Activated T-cell treated with anti-CD3 and anti-CD28 coated beads, Interleukin-2, amount 50 U/mL, for 24 hours (primary cell): ENCODE measurements at regions not wholly inside any gene's neighbourhood (a gene's known extent, or its start where the extent isn't known, plus 50 kb on each side); places are given as distances from the start of the nearest gene placed in this dataset.
"Not testable (repeated sequence)": the region's sequence is repeated elsewhere in the genome, so short reads cannot be mapped to it uniquely, and the experiment has no call there.

Experiments
- DNase-seq: peaks from one replicate; pipeline ENCODE4 v3.0.0-alpha.2; 2020
- H3K27ac Mint-ChIP-seq: 2 replicates; pipeline ENCODE4 v1.8.0; 2020; ENCODE audit warnings: mild to moderate bottlenecking, mixed read lengths
- H3K27me3 Mint-ChIP-seq: 2 replicates; pipeline ENCODE4 v1.8.0; 2020; ENCODE audit warnings: mixed read lengths
- H3K36me3 Mint-ChIP-seq: 2 replicates; pipeline ENCODE4 v1.8.0; 2020; ENCODE audit warnings: low read depth, mixed read lengths
- H3K4me1 Mint-ChIP-seq: 2 replicates; pipeline ENCODE4 v1.8.0; 2020; ENCODE audit warnings: low read depth, mixed read lengths
- H3K4me3 Mint-ChIP-seq: 2 replicates; pipeline ENCODE4 v1.8.0; 2020; ENCODE audit warnings: mild to moderate bottlenecking, moderate library complexity, mixed read lengths
- H3K9me3 Mint-ChIP-seq: 2 replicates; pipeline ENCODE4 v1.8.0; 2020; ENCODE audit warnings: mixed read lengths

- H3K4me3 Mint-ChIP-seq: no peak overlapping the region
- no peaks in the 10 kb centered on the region for H3K4me1 Mint-ChIP-seq
- no peak for DNase-seq
- H3K36me3 Mint-ChIP-seq: no peaks in the 10 kb centered on the region
- no peak overlapping the region for H3K27ac Mint-ChIP-seq
- no peaks in the 10 kb centered on the region for H3K9me3 Mint-ChIP-seq
- H3K27me3 Mint-ChIP-seq: peaks cover 10% of the 10 kb centered on the region
These were observed 684.8 kb downstream of the QKI start for GRCh38 chr6:164099269-164099865.

- H3K4me3 Mint-ChIP-seq: no peak overlapping the region
- H3K27me3 Mint-ChIP-seq: peaks cover 10% of the 10 kb centered on the region
- no peak for DNase-seq
- H3K9me3 Mint-ChIP-seq: no peaks in the 10 kb centered on the region
- H3K4me1 Mint-ChIP-seq: no peaks in the 10 kb centered on the region
- no peaks in the 10 kb centered on the region for H3K36me3 Mint-ChIP-seq
- H3K27ac Mint-ChIP-seq: no peak overlapping the region
These were observed 684.3 kb downstream of the QKI start for GRCh38 chr6:164098857-164099267.

- H3K4me1 Mint-ChIP-seq: no peaks in the 10 kb centered on the region
- no peak for DNase-seq
These were observed 683.3 kb downstream of the QKI start for GRCh38 chr6:164097551-164098398.

GRCh38 chr6:164097056-164097455 lies 682.5 kb downstream of the QKI start:
- H3K4me3 Mint-ChIP-seq: no peak overlapping the region
- H3K4me1 Mint-ChIP-seq: no peaks in the 10 kb centered on the region
- no peaks in the 10 kb centered on the region for H3K9me3 Mint-ChIP-seq
- no peak for DNase-seq
- H3K27me3 Mint-ChIP-seq: peaks cover 5% of the 10 kb centered on the region
- H3K36me3 Mint-ChIP-seq: no peaks in the 10 kb centered on the region
- H3K27ac Mint-ChIP-seq: no peak overlapping the region

More at GRCh38 chr6:164097551-164098398, 683.3 kb downstream of the QKI start:
- Mint-ChIP-seq H3K9me3 (no peaks in the 10 kb centered on the region), H3K27ac (no peak overlapping the region), H3K4me3 (no peak overlapping the region), H3K27me3 (peaks cover 9% of the 10 kb centered on the region), H3K36me3 (no peaks in the 10 kb centered on the region)

- Mint-ChIP-seq H3K27ac (no peak overlapping the region), H3K4me3 (no peak overlapping the region), H3K36me3 (no peaks in the 10 kb centered on the region), H3K9me3 (no peaks in the 10 kb centered on the region), H3K27me3 (no peaks in the 10 kb centered on the region), H3K4me1 (no peaks in the 10 kb centered on the region)
- no peak for DNase-seq
These were observed 680.5 kb downstream of the QKI start for GRCh38 chr6:164095056-164095455.

GRCh38 chr6:164087870-164088269 lies 673.4 kb downstream of the QKI start:
- DNase-seq: no peak
- no peaks in the 10 kb centered on the region for H3K4me1 Mint-ChIP-seq
- peaks cover 16% of the 10 kb centered on the region for H3K27me3 Mint-ChIP-seq
- no peak overlapping the region for H3K27ac Mint-ChIP-seq
- H3K36me3 Mint-ChIP-seq: no peaks in the 10 kb centered on the region
- H3K9me3 Mint-ChIP-seq: no peaks in the 10 kb centered on the region
- H3K4me3 Mint-ChIP-seq: no peak overlapping the region

- H3K4me3 Mint-ChIP-seq: no peak overlapping the region
- no peak overlapping the region for H3K27ac Mint-ChIP-seq
- no peaks in the 10 kb centered on the region for H3K9me3 Mint-ChIP-seq
- H3K27me3 Mint-ChIP-seq: peaks cover 16% of the 10 kb centered on the region
- DNase-seq: no peak
- H3K36me3 Mint-ChIP-seq: no peaks in the 10 kb centered on the region
- no peaks in the 10 kb centered on the region for H3K4me1 Mint-ChIP-seq
These were observed 672.7 kb downstream of the QKI start for GRCh38 chr6:164087211-164087610.

GRCh38 chr6:164086076-164086887 lies 671.8 kb downstream of the QKI start:
- H3K9me3 Mint-ChIP-seq: no peaks in the 10 kb centered on the region
- no peaks in the 10 kb centered on the region for H3K4me1 Mint-ChIP-seq
- no peak overlapping the region for H3K27ac Mint-ChIP-seq
- H3K27me3 Mint-ChIP-seq: peaks cover 23% of the 10 kb centered on the region
- H3K4me3 Mint-ChIP-seq: no peak overlapping the region
- no peaks in the 10 kb centered on the region for H3K36me3 Mint-ChIP-seq
- no peak for DNase-seq

GRCh38 chr6:164085091-164086075 lies 670.9 kb downstream of the QKI start:
- DNase-seq: no peak
- H3K27ac Mint-ChIP-seq: no peak overlapping the region
- H3K27me3 Mint-ChIP-seq: peaks cover 23% of the 10 kb centered on the region
- no peaks in the 10 kb centered on the region for H3K4me1 Mint-ChIP-seq
- H3K9me3 Mint-ChIP-seq: no peaks in the 10 kb centered on the region
- H3K4me3 Mint-ChIP-seq: no peak overlapping the region
- no peaks in the 10 kb centered on the region for H3K36me3 Mint-ChIP-seq

- Mint-ChIP-seq H3K36me3 (no peaks in the 10 kb centered on the region), H3K27me3 (peaks cover 7% of the 10 kb centered on the region), H3K4me3 (no peak overlapping the region)
These were observed 664.7 kb downstream of the QKI start for GRCh38 chr6:164079275-164079600.

GRCh38 chr6:164078532-164079274 lies 664.2 kb downstream of the QKI start:
- DNase-seq: no peak
- Mint-ChIP-seq H3K4me1 (no peaks in the 10 kb centered on the region), H3K27ac (no peak overlapping the region), H3K36me3 (no peaks in the 10 kb centered on the region), H3K9me3 (peaks cover 6% of the 10 kb centered on the region), H3K4me3 (no peak overlapping the region), H3K27me3 (peaks cover 7% of the 10 kb centered on the region)

More at GRCh38 chr6:164079275-164079600, 664.7 kb downstream of the QKI start:
- no peak overlapping the region for H3K27ac Mint-ChIP-seq
- no peaks in the 10 kb centered on the region for H3K4me1 Mint-ChIP-seq
- DNase-seq: no peak
- H3K9me3 Mint-ChIP-seq: peaks cover 6% of the 10 kb centered on the region

- H3K27ac Mint-ChIP-seq, H3K4me1 Mint-ChIP-seq, H3K27me3 Mint-ChIP-seq, H3K36me3 Mint-ChIP-seq, DNase-seq, H3K4me3 Mint-ChIP-seq: not testable (repeated sequence)
- H3K9me3 Mint-ChIP-seq: peaks cover 17% of the 10 kb centered on the region
These were observed 662.5 kb downstream of the QKI start for GRCh38 chr6:164076818-164077532.
